SK-N-SH treated with all-trans-retinoic acid at 6 μM for 48 hours (cell line): ENCODE measurements at regions not wholly inside any gene's neighbourhood (a gene's known extent, or its start where the extent isn't known, plus 50 kb on each side); places are given as distances from the start of the nearest gene placed in this dataset.

Experiments
- ATAC-seq: fragments of 200-7000 bp; cut with Tn5 transposase; 3 replicates; pipeline ENCODE4 v1.9.1; 2020; ENCODE audit warnings: mild to moderate bottlenecking, moderate library complexity
- CSDC2 ChIP-seq: fragments of 250-450 bp; sonication (Bioruptor Pico); IDR thresholded peaks from 2 replicates; pipeline ENCODE4 v1.5.0; 2020; ENCODE audit warnings: mild to moderate bottlenecking, moderate library complexity
- CSRNP3 ChIP-seq: fragments of 250-450 bp; sonication (Bioruptor Pico); IDR thresholded peaks from 2 replicates; pipeline ENCODE4 v1.5.1; 2021; ENCODE audit warnings: mild to moderate bottlenecking, moderate library complexity
- GLIS3 ChIP-seq: fragments of 250-450 bp; sonication (Bioruptor Pico); IDR thresholded peaks from 2 replicates; pipeline ENCODE4 v1.5.0; 2020; ENCODE audit warnings: mild to moderate bottlenecking, moderate library complexity
- ISL1 ChIP-seq: fragments of 250-450 bp; sonication (Bioruptor Pico); IDR thresholded peaks from 2 replicates; pipeline ENCODE4 v2.1.2; 2022; ENCODE audit warnings: mild to moderate bottlenecking, moderate library complexity
- OSR1 ChIP-seq: fragments of 250-450 bp; sonication (Bioruptor Pico); IDR thresholded peaks from 2 replicates; pipeline ENCODE4 v1.8.0; 2022; ENCODE audit warnings: moderate library complexity, mild to moderate bottlenecking, inconsistent platforms
- PATZ1 ChIP-seq: fragments of 250-450 bp; sonication (Bioruptor Pico); IDR thresholded peaks from 2 replicates; pipeline ENCODE4 v1.8.0; 2020; ENCODE audit warnings: mild to moderate bottlenecking, moderate library complexity, borderline replicate concordance
- PPARA ChIP-seq: fragments of 250-450 bp; sonication (Bioruptor Pico); IDR thresholded peaks from 2 replicates; pipeline ENCODE4 v1.5.0; 2020; ENCODE audit warnings: mild to moderate bottlenecking, borderline replicate concordance
- RARB ChIP-seq: fragments of 250-450 bp; sonication (Bioruptor Pico); IDR thresholded peaks from 2 replicates; pipeline ENCODE4 v1.8.0; 2021; ENCODE audit warnings: mild to moderate bottlenecking, moderate library complexity
- SNAI2 ChIP-seq: fragments of 250-450 bp; sonication (Bioruptor Pico); IDR thresholded peaks from 2 replicates; pipeline ENCODE4 v1.5.0; 2020; ENCODE audit warnings: mild to moderate bottlenecking, moderate library complexity
- TCF4 ChIP-seq: fragments of 250-450 bp; sonication (Bioruptor Pico); IDR thresholded peaks from 2 replicates; pipeline ENCODE4 v1.8.0; 2021; ENCODE audit warnings: mild to moderate bottlenecking, moderate library complexity, borderline replicate concordance
- TOX ChIP-seq: fragments of 250-450 bp; sonication (Bioruptor Pico); IDR thresholded peaks from 2 replicates; pipeline ENCODE4 v1.8.0; 2021; ENCODE audit warnings: mild to moderate bottlenecking, moderate library complexity, borderline replicate concordance
- ZFP3 ChIP-seq: fragments of 250-450 bp; sonication (Bioruptor Pico); IDR thresholded peaks from 2 replicates; pipeline ENCODE4 v1.5.0; 2020; ENCODE audit warnings: mild to moderate bottlenecking, moderate library complexity
- ZFP30 ChIP-seq: fragments of 450-650 bp; formaldehyde crosslinking; IDR thresholded peaks from 2 replicates; pipeline ENCODE4 v1.5.0; 2022; ENCODE audit warnings: mild to moderate bottlenecking, moderate library complexity
- ZNF565 ChIP-seq: fragments of 450-650 bp; formaldehyde crosslinking; conservative IDR thresholded peaks from 2 replicates; pipeline ENCODE4 v1.5.0; 2020; ENCODE audit warnings: low read depth, mild to moderate bottlenecking, moderate library complexity
- ZNF70 ChIP-seq: fragments of 450-650 bp; formaldehyde crosslinking; IDR thresholded peaks from 2 replicates; pipeline ENCODE4 v1.5.0; 2020; ENCODE audit warnings: mild to moderate bottlenecking, moderate library complexity
- ZNF8 ChIP-seq: fragments of 450-650 bp; formaldehyde crosslinking; IDR thresholded peaks from 2 replicates; pipeline ENCODE4 v1.5.0; 2020; ENCODE audit warnings: mild to moderate bottlenecking, moderate library complexity
- TF ChIP-seq, protein P1 (sequence below): fragments of 250-450 bp; sonication (Bioruptor Pico); IDR thresholded peaks from 2 replicates; pipeline ENCODE4 v1.8.0; 2021; ENCODE audit warnings: low read depth, mild to moderate bottlenecking, moderate library complexity, borderline replicate concordance
- TF ChIP-seq, protein P2 (sequence below): fragments of 250-450 bp; sonication (Bioruptor Pico); IDR thresholded peaks from 2 replicates; pipeline ENCODE4 v1.5.0; 2020; ENCODE audit warnings: mild to moderate bottlenecking, moderate library complexity

- TF ChIP-seq ISL1 (CRISPR knock-in tag) (no peak), PPARA (CRISPR knock-in tag) (no peak), PATZ1 (CRISPR knock-in tag) (no peak), ZFP3 (CRISPR knock-in tag) (no peak), ZFP30 (no peak), CSRNP3 (CRISPR knock-in tag) (no peak), SNAI2 (no peak), ZNF70 (no peak), ZNF8 (CRISPR knock-in tag) (no peak)
- TF ChIP-seq, protein P1, sequence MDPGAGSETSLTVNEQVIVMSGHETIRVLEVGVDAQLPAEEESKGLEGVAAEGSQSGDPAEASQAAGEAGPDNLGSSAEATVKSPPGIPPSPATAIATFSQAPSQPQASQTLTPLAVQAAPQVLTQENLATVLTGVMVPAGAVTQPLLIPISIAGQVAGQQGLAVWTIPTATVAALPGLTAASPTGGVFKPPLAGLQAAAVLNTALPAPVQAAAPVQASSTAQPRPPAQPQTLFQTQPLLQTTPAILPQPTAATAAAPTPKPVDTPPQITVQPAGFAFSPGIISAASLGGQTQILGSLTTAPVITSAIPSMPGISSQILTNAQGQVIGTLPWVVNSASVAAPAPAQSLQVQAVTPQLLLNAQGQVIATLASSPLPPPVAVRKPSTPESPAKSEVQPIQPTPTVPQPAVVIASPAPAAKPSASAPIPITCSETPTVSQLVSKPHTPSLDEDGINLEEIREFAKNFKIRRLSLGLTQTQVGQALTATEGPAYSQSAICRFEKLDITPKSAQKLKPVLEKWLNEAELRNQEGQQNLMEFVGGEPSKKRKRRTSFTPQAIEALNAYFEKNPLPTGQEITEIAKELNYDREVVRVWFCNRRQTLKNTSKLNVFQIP (CRISPR knock-in tag): no peak
- ATAC-seq: no peak
These were observed 199.2 kb downstream of the JCAD start for GRCh38 chr10:29860166-29860565.

DNA sequence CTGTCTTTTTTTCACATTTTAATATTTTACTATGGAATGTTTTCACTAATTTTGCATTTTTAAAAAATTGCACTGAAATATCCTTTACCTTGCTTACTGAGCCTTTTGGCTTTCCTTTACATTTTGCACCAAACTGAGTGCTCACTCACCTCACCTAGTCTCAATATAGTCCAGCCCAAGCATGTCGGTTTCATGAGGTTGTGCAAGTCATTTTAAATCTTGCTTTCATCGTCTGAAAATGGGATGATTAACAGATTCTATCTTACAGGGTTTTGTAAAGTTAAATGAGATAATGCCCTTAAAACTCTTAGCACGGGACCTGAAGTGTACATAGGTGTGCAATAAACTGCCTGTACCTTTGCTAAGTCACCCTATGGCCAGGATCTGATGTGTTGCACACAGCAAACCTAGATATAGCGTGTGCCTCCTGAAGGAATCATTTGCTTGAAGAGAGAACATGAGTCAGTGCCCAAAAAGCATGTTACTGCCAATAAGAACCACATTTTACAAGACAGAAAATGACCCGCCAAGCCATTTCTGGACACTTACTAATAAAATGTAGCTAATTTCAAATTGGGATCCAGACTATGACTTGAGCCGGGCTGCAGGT lies 199.8 kb downstream of the JCAD start:
- ATAC-seq: no peak
- TF ChIP-seq, protein P1 (CRISPR knock-in tag): no peak
- no peak for TF ChIP-seq ZNF8 (CRISPR knock-in tag)
- TF ChIP-seq ZNF565 (CRISPR knock-in tag): no peak

GRCh38 chr10:29858702-29859267 lies 200.6 kb downstream of the JCAD start:
- TF ChIP-seq ZFP30 (no peak), SNAI2 (no peak), CSDC2 (no peak)
- no peak; the same call in 2 of the 3 replicates for ATAC-seq

GRCh38 chr10:29857843-29858701 lies 201.3 kb downstream of the JCAD start:
- peak; percentile 82 for ATAC-seq
- no peak for TF ChIP-seq CSRNP3 (CRISPR knock-in tag)
- TF ChIP-seq ISL1 (CRISPR knock-in tag): 0 out of 2 replicates have a peak, but pooled peaks have one; percentile 8
- TF ChIP-seq RARB (CRISPR knock-in tag): no peak

DNA sequence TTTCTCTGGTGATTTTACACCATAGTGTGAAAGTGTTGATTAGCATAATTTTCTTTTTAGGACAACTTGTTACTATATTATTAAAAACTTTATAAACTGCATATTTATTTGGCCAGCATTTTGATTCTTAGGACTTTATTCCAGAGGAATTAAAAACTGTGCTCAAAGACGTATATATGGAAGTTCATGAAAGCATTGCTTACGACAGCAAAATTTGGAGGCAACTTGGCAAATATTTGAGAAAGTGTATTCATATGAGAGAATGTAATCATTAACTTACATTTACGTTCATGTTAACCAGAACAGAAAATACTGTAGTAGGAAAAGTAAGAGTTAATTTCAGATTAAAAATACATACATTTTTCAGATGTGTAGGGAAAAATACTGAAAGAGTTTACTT lies 203.1 kb downstream of the JCAD start:
- TF ChIP-seq CSDC2 (no peak), GLIS3 (CRISPR knock-in tag) (no peak), ZFP30 (no peak), TOX (CRISPR knock-in tag) (no peak), PPARA (CRISPR knock-in tag) (no peak), OSR1 (CRISPR knock-in tag) (no peak), TCF4 (CRISPR knock-in tag) (no peak), ZNF70 (no peak)
- TF ChIP-seq, protein P2, sequence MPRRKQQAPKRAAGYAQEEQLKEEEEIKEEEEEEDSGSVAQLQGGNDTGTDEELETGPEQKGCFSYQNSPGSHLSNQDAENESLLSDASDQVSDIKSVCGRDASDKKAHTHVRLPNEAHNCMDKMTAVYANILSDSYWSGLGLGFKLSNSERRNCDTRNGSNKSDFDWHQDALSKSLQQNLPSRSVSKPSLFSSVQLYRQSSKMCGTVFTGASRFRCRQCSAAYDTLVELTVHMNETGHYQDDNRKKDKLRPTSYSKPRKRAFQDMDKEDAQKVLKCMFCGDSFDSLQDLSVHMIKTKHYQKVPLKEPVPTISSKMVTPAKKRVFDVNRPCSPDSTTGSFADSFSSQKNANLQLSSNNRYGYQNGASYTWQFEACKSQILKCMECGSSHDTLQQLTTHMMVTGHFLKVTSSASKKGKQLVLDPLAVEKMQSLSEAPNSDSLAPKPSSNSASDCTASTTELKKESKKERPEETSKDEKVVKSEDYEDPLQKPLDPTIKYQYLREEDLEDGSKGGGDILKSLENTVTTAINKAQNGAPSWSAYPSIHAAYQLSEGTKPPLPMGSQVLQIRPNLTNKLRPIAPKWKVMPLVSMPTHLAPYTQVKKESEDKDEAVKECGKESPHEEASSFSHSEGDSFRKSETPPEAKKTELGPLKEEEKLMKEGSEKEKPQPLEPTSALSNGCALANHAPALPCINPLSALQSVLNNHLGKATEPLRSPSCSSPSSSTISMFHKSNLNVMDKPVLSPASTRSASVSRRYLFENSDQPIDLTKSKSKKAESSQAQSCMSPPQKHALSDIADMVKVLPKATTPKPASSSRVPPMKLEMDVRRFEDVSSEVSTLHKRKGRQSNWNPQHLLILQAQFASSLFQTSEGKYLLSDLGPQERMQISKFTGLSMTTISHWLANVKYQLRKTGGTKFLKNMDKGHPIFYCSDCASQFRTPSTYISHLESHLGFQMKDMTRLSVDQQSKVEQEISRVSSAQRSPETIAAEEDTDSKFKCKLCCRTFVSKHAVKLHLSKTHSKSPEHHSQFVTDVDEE (CRISPR knock-in tag): no peak
- ATAC-seq: no peak
